ENCODE measurements at regions not wholly inside any gene's neighbourhood (a gene's known extent, or its start where the extent isn't known, plus 50 kb on each side); places are given as distances from the start of the nearest gene placed in this dataset.

GRCh38 chr16:22728167-22728836, 85.7 kb upstream of the HS3ST2 start:
- TF ChIP-seq CTCF (IDR thresholded peaks at IDR 0.05; ENCODE audit: insufficient read depth, low read depth, low read length, missing control alignments) = no peak
- DNase-seq (ENCODE audit: low read depth) = no peak
- no peak overlapping the region for H3K4me3 ChIP-seq (ENCODE audit: low read depth, low read length)

- no peak for TF ChIP-seq CTCF (IDR thresholded peaks at IDR 0.05; ENCODE audit: insufficient read depth, low read depth, low read length, missing control alignments)
- DNase-seq (ENCODE audit: low read depth) = no peak
- H3K4me3 ChIP-seq (ENCODE audit: low read depth, low read length) = no peak overlapping the region
Measured at GRCh38 chr16:22732400-22732799, 81.6 kb upstream of the HS3ST2 start.

GRCh38 chr16:22732959-22733358, 81.0 kb upstream of the HS3ST2 start:
- TF ChIP-seq CTCF (IDR thresholded peaks at IDR 0.05; ENCODE audit: insufficient read depth, low read depth, low read length, missing control alignments) = no peak
- no peak for DNase-seq (ENCODE audit: low read depth)
- H3K4me3 ChIP-seq (ENCODE audit: low read depth, low read length) = no peak overlapping the region

- no peak for TF ChIP-seq CTCF (IDR thresholded peaks at IDR 0.05; ENCODE audit: insufficient read depth, low read depth, low read length, missing control alignments)
- no peak overlapping the region for H3K4me3 ChIP-seq (ENCODE audit: low read depth, low read length)
- DNase-seq (ENCODE audit: low read depth) = no peak
Measured at GRCh38 chr16:22734368-22734767, 79.6 kb upstream of the HS3ST2 start.

- DNase-seq (ENCODE audit: low read depth) = no peak
- no peak for TF ChIP-seq CTCF (IDR thresholded peaks at IDR 0.05; ENCODE audit: insufficient read depth, low read depth, low read length, missing control alignments)
Measured at GRCh38 chr16:22736791-22737190, 77.2 kb upstream of the HS3ST2 start.

GRCh38 chr16:22739077-22739476, 74.9 kb upstream of the HS3ST2 start:
- DNase-seq (ENCODE audit: low read depth) = no peak
- H3K4me3 ChIP-seq (ENCODE audit: low read depth, low read length) = no peak overlapping the region
- TF ChIP-seq CTCF (IDR thresholded peaks at IDR 0.05; ENCODE audit: insufficient read depth, low read depth, low read length, missing control alignments) = no peak

More at GRCh38 chr16:22736791-22737190, 77.2 kb upstream of the HS3ST2 start:
- no peak overlapping the region for H3K4me3 ChIP-seq (ENCODE audit: low read depth, low read length)

- no peak overlapping the region for H3K4me3 ChIP-seq (ENCODE audit: low read depth, low read length)
- no peak for DNase-seq (ENCODE audit: low read depth)
- no peak for TF ChIP-seq CTCF (IDR thresholded peaks at IDR 0.05; ENCODE audit: insufficient read depth, low read depth, low read length, missing control alignments)
Measured at GRCh38 chr16:22743401-22743800, 70.6 kb upstream of the HS3ST2 start.

All from GM12865 (cell line).